K562 (cell line): ENCODE measurements at regions not wholly inside any gene's neighbourhood (a gene's known extent, or its start where the extent isn't known, plus 50 kb on each side); places are given as distances from the start of the nearest gene placed in this dataset.
A peak's percentile ranks its signal among the peaks of the same experiment; 100 is the strongest.

Experiments
- ATAC-seq: fragments of 200-7000 bp; cut with Tn5 transposase; 3 replicates; pipeline ENCODE4 v1.9.1; 2020; ENCODE audit warnings: moderate library complexity
- BruUV-seq: library from RNA; stranded (reverse); fragments of 400-500 nt; replicated peaks from 2 replicates; lab custom pipeline; 2021; lab: Mats Ljungman, UMichigan
- CTCF ChIA-PET: fragments of 300-600 bp; formaldehyde crosslinking; extraction: SDS; loops from one replicate; lab custom pipeline; 2021; ENCODE audit warnings: low intra/inter-chr PET ratio; lab: Yijun Ruan, JAX
- POLR2A ChIA-PET: fragments of 300-600, 350-650 bp; sonication (Branson Sonifier 250); formaldehyde crosslinking; extraction: SDS; loops from one replicate; lab custom pipeline; 2021; ENCODE audit warnings: antibody characterized with exemption, inconsistent platforms; lab: Yijun Ruan, JAX
- DNase-seq, 4 experiments: peaks; one replicate each; pipeline versions ENCODE4 v3.0.0 to v3.0.0-alpha.2; 2011 to 2018; ENCODE audit warnings: low spot score in 3 of 4, mixed read lengths in 3 of 4; ENCODE audit errors: extremely low read depth in 1 of 4
- FAIRE-seq: peaks from 2 replicates; lab custom pipeline; 2011; peaks lifted over from hg19 to GRCh38; lab: Jason Lieb, UNC
- H2AFZ ChIP-seq: 2 replicates; pipeline ENCODE4 v1.6.0; 2011; ENCODE audit warnings: low read depth, low read length, control low read depth, inconsistent platforms
- H3K27ac ChIP-seq: fragments of 200-600 bp; 3 replicates; pipeline ENCODE4 v1.8.0; 2011; ENCODE audit warnings: low read depth, mild to moderate bottlenecking, control low read depth, inconsistent platforms, low read length, moderate library complexity, mixed read lengths; ENCODE audit errors: extremely low read depth
- H3K27me3 ChIP-seq, 2 experiments: fragments of 300-600 bp in 1 of 2; 2 replicates in 1 of 2; 3 replicates in 1 of 2; pipeline versions ENCODE4 v1.6.0 to v1.8.0; 2011; ENCODE audit warnings: inconsistent platforms in 2 of 2, low read length in 2 of 2, mild to moderate bottlenecking in 1 of 2, mixed read lengths in 1 of 2, moderate library complexity in 1 of 2; ENCODE audit not compliant: control insufficient read depth in 2 of 2, insufficient read depth in 2 of 2
- H3K36me3 ChIP-seq: fragments of 300-600 bp; 3 replicates; pipeline ENCODE4 v1.8.0; 2011; ENCODE audit warnings: mild to moderate bottlenecking, low read length, inconsistent platforms; ENCODE audit not compliant: control insufficient read depth, insufficient read depth
- H3K4me1 ChIP-seq, 2 experiments: fragments of 200-600 bp in 1 of 2; replicated peaks in 1 of 2; 2 replicates in 1 of 2; 3 replicates in 1 of 2; pipeline versions ENCODE4 v1.5.1 to v1.8.0; 2011; ENCODE audit warnings: inconsistent platforms in 2 of 2, low read length in 2 of 2, mild to moderate bottlenecking in 1 of 2, mixed read lengths in 1 of 2, moderate library complexity in 1 of 2; ENCODE audit not compliant: control insufficient read depth in 2 of 2, insufficient read depth in 2 of 2
- H3K4me2 ChIP-seq: 2 replicates; pipeline ENCODE4 v1.6.1; 2011; ENCODE audit warnings: low read length, control low read depth, inconsistent platforms, mixed read lengths; ENCODE audit not compliant: insufficient read depth
- H3K4me3 ChIP-seq: fragments of 200-600 bp; sonication (generic), shearing (Covaris generic); 2 replicates; pipeline ENCODE4 v1.5.1; 2016; ENCODE audit warnings: control low read depth, inconsistent platforms
- H3K79me2 ChIP-seq: fragments of 200-600 bp; 3 replicates; pipeline ENCODE4 v1.8.0; 2011; ENCODE audit warnings: low read length, inconsistent platforms; ENCODE audit not compliant: control insufficient read depth, insufficient read depth
- H3K9ac ChIP-seq, 2 experiments: 2 replicates each; pipeline versions ENCODE4 v1.6.0 to v1.6.1; 2011; ENCODE audit warnings: low read depth in 2 of 2, low read length in 2 of 2, control low read depth in 1 of 2, inconsistent platforms in 1 of 2, mild to moderate bottlenecking in 1 of 2, mixed read lengths in 1 of 2; ENCODE audit not compliant: insufficient read depth in 1 of 2
- H3K9me1 ChIP-seq: one replicate; pipeline ENCODE4 v1.6.0; 2011; ENCODE audit warnings: inconsistent platforms, mild to moderate bottlenecking, low read length, moderate library complexity; ENCODE audit not compliant: control insufficient read depth, insufficient read depth
- H3K9me3 ChIP-seq: replicated peaks from 2 replicates; pipeline ENCODE4 v1.5.1; 2011; ENCODE audit warnings: low read depth, low read length, inconsistent platforms; ENCODE audit not compliant: control insufficient read depth, insufficient read depth
- H4K20me1 ChIP-seq: replicated peaks from 2 replicates; pipeline ENCODE4 v1.6.1; 2011; ENCODE audit warnings: low read length, inconsistent platforms, mixed read lengths; ENCODE audit not compliant: control insufficient read depth, insufficient read depth
- CTBP1 ChIP-seq: fragments of 450-650 bp; IDR thresholded peaks from 2 replicates; pipeline ENCODE4 v1.6.1; 2016; ENCODE audit warnings: borderline replicate concordance
- ESRRA ChIP-seq: fragments of 450-650 bp; IDR thresholded peaks from 2 replicates; pipeline ENCODE4 v1.6.1; 2014; ENCODE audit warnings: low read depth, mild to moderate bottlenecking, moderate library complexity, borderline replicate concordance
- NFIC ChIP-seq: fragments of 450-650 bp; IDR thresholded peaks from 2 replicates; pipeline ENCODE4 v1.6.1; 2017; ENCODE audit warnings: mild to moderate bottlenecking, inconsistent platforms
- PHB ChIP-seq: fragments of 250-450 bp; sonication (Bioruptor Pico); IDR thresholded peaks from 2 replicates; pipeline ENCODE4 v1.5.0; 2021
- WGBS: fragments of 100-300 bp; shearing (Covaris generic); methylation state at CpG from one replicate; pipeline ENCODE4 v1.1.6; 2016; ENCODE audit warnings: low coverage, mixed read lengths; ENCODE audit not compliant: insufficient coverage; ENCODE audit errors: missing lambda C conversion rate; 5-methylcytosine and 5-hydroxymethylcytosine counted together
- in situ Hi-C: fragments of 300-500 bp; cut with MboI; formaldehyde crosslinking; loops from 4 replicates; pipeline ENCODE4 v1.15.0; 2018; ENCODE audit warnings: inconsistent platforms, mixed read lengths
- intact Hi-C: fragments of 100-400 bp; cut with micrococcal nuclease; formaldehyde crosslinking; loops from 2 replicates; pipeline ENCODE4 v1.14.2; 2022
- TF ChIP-seq, protein P1 (sequence below), 2 experiments: fragments of 450-650 bp; IDR thresholded peaks; 2 replicates each; pipeline ENCODE4 v1.6.1; 2016

DNA sequence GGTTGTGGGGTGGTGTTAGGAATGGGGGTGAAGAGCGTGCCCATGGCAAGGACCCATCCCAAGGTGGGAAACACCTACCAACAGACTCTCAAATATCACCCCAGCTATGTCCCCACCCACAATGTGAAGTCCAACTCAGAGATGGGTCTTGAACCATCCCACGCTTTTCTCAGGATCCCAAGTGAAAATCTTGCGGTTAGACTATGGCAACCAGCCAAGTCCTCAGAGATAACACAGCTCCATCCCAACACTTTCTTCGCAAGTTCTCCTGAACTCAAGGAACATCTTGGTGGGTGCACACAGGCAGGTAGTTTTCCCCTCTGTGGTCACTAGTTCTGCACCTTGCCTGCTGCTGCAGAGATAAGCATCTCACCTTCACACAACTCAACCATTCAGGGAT lies 116.0 kb downstream of the CDC5L start:
- Histone ChIP-seq H3K79me2 (no peaks in the 10 kb centered on the region), H3K4me2 (no peak overlapping the region), H4K20me1 (no peaks in the 10 kb centered on the region), H3K27me3 (peaks cover 8 to 23% of the 10 kb centered on the region in 2 experiments; a peak in 4 of 5 replicates), H2AFZ (no peak overlapping the region), H3K9ac (no peak overlapping the region), H3K4me1 (no peaks in the 10 kb centered on the region), H3K9me3 (no peaks in the 10 kb centered on the region), H3K27ac (no peak overlapping the region), H3K36me3 (no peaks in the 10 kb centered on the region), H3K9me1 (no peaks in the 10 kb centered on the region), H3K4me3 (no peak overlapping the region)
- POLR2A ChIA-PET, result interaction anchor here (0.5 to 2.0 kb wide), 4 partner anchors 13 to 1843 kb away, joined by 3 to 6 read pairs (median 3); no protein-coding TSS in a partner anchor
- in situ Hi-C loops (no loop called here), intact Hi-C loops (no loop called here)
- DNase-seq, result peak in 2 of 4 experiments; percentile 14 to 41
- CTCF ChIA-PET, result no interaction called here
- FAIRE-seq, result no peak
- ATAC-seq, result no peak
- TF ChIP-seq ESRRA (peak; percentile 75; the same call in 1 of the 2 replicates), CTBP1 (peak; percentile 31; the same call in 1 of the 2 replicates), PHB (CRISPR knock-in tag) (no peak), NFIC (peak; percentile 89)
- TF ChIP-seq, protein P1, sequence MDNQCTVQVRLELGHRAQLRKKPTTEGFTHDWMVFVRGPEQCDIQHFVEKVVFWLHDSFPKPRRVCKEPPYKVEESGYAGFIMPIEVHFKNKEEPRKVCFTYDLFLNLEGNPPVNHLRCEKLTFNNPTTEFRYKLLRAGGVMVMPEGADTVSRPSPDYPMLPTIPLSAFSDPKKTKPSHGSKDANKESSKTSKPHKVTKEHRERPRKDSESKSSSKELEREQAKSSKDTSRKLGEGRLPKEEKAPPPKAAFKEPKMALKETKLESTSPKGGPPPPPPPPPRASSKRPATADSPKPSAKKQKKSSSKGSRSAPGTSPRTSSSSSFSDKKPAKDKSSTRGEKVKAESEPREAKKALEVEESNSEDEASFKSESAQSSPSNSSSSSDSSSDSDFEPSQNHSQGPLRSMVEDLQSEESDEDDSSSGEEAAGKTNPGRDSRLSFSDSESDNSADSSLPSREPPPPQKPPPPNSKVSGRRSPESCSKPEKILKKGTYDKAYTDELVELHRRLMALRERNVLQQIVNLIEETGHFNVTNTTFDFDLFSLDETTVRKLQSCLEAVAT (IDR thresholded peaks at IDR 0.05), result peak in 1 of 2 experiments; percentile 68; a peak in 2 of 4 replicates
- 1% methylated on average over 4 of the region's 4 CpGs for WGBS
- no TSS peak for BruUV-seq
